GM18505 (cell line): ENCODE measurements at regions not wholly inside any gene's neighbourhood (a gene's known extent, or its start where the extent isn't known, plus 50 kb on each side); places are given as distances from the start of the nearest gene placed in this dataset.
"Not testable (repeated sequence)": the region's sequence is repeated elsewhere in the genome, so short reads cannot be mapped to it uniquely, and the experiment has no call there.

Experiments
- ATAC-seq: cut with Tn5 transposase; IDR thresholded peaks from one replicate; pipeline ENCODE4 v1.9.1; 2021; ENCODE audit not compliant: unreplicated experiment
- POLR2A ChIP-seq: IDR thresholded peaks from 4 replicates; pipeline ENCODE4 v1.6.1; 2011; ENCODE audit warnings: borderline replicate concordance; ENCODE audit not compliant: insufficient read depth, insufficient read length; ENCODE audit errors: extremely low read depth

GRCh38 chr10:5268743-5269142, 72.1 kb downstream of the AKR1C4 start:
- TF ChIP-seq POLR2A = no peak
- ATAC-seq = no peak

- ATAC-seq = no peak
- TF ChIP-seq POLR2A = no peak
These were observed 73.2 kb downstream of the AKR1C4 start for GRCh38 chr10:5269791-5270190.

- ATAC-seq = no peak
- no peak for TF ChIP-seq POLR2A
These were observed 74.9 kb downstream of the AKR1C4 start for GRCh38 chr10:5271526-5271925.

- no peak for TF ChIP-seq POLR2A
- ATAC-seq = no peak
These were observed 75.6 kb downstream of the AKR1C4 start for GRCh38 chr10:5272065-5272803.

GRCh38 chr10:5274795-5275194, 78.2 kb downstream of the AKR1C4 start:
- no peak for TF ChIP-seq POLR2A
- no peak for ATAC-seq

GRCh38 chr10:5281356-5281755, 83.4 kb upstream of the UCN3 start:
- ATAC-seq = no peak
- no peak for TF ChIP-seq POLR2A

GRCh38 chr10:5282137-5282536, 82.6 kb upstream of the UCN3 start:
- ATAC-seq = no peak
- TF ChIP-seq POLR2A = no peak

GRCh38 chr10:5283305-5284158, 81.2 kb upstream of the UCN3 start:
- peak; percentile 89 for ATAC-seq

GRCh38 chr10:5284311-5285057, 80.3 kb upstream of the UCN3 start:
- no peak for TF ChIP-seq POLR2A
- peak; percentile 67 for ATAC-seq

More at GRCh38 chr10:5283305-5284158, 81.2 kb upstream of the UCN3 start:
- TF ChIP-seq POLR2A = no peak

- TF ChIP-seq POLR2A = no peak
- no peak for ATAC-seq
These were observed 79.6 kb upstream of the UCN3 start for GRCh38 chr10:5285186-5285585.

GRCh38 chr10:5288359-5288758, 76.4 kb upstream of the UCN3 start:
- no peak for ATAC-seq

GRCh38 chr10:5289228-5289627, 75.5 kb upstream of the UCN3 start:
- not testable (repeated sequence) for ATAC-seq

More at GRCh38 chr10:5288359-5288758, 76.4 kb upstream of the UCN3 start:
- no peak for TF ChIP-seq POLR2A

- no peak for TF ChIP-seq POLR2A
- ATAC-seq = no peak
These were observed 73.1 kb upstream of the UCN3 start for GRCh38 chr10:5291501-5292195.
